H9 (cell line): ENCODE measurements at regions not wholly inside any gene's neighbourhood (a gene's known extent, or its start where the extent isn't known, plus 50 kb on each side); places are given as distances from the start of the nearest gene placed in this dataset.

Experiments
- DNase-seq: peaks from one replicate; pipeline ENCODE4 v3.0.0-alpha.2; 2017
- H2AFZ ChIP-seq: one replicate; pipeline ENCODE4 v1.6.1; 2013; ENCODE audit warnings: mild to moderate bottlenecking, low read length, control low read depth, moderate library complexity
- H2AK5ac ChIP-seq: 2 replicates; pipeline ENCODE4 v1.6.1; 2013; ENCODE audit warnings: low read length, control low read depth, mixed read lengths; ENCODE audit not compliant: insufficient read length
- H2BK120ac ChIP-seq: one replicate; pipeline ENCODE4 v1.6.1; 2013; ENCODE audit warnings: low read depth, mild to moderate bottlenecking, low read length, control low read depth, inconsistent platforms; ENCODE audit not compliant: poor library complexity, severe bottlenecking
- H2BK12ac ChIP-seq: 2 replicates; pipeline ENCODE4 v1.6.1; 2013; ENCODE audit warnings: low read length, control low read depth, mixed read lengths, low read depth; ENCODE audit not compliant: insufficient read length
- H2BK15ac ChIP-seq: 2 replicates; pipeline ENCODE4 v1.6.1; 2013; ENCODE audit warnings: low read depth, low read length, control low read depth
- H2BK20ac ChIP-seq: one replicate; pipeline ENCODE4 v1.6.1; 2013; ENCODE audit warnings: low read depth, mild to moderate bottlenecking, low read length, control low read depth, inconsistent platforms; ENCODE audit not compliant: poor library complexity, severe bottlenecking
- H2BK5ac ChIP-seq: 2 replicates; pipeline ENCODE4 v1.6.1; 2013; ENCODE audit warnings: low read length, control low read depth, mixed read lengths; ENCODE audit not compliant: insufficient read length
- H3K14ac ChIP-seq: 2 replicates; pipeline ENCODE4 v1.6.1; 2013; ENCODE audit warnings: low read length, control low read depth; ENCODE audit not compliant: insufficient read depth
- H3K18ac ChIP-seq: 2 replicates; pipeline ENCODE4 v1.6.1; 2013; ENCODE audit warnings: low read depth, mild to moderate bottlenecking, mixed read lengths, low read length, control low read depth; ENCODE audit not compliant: insufficient read length
- H3K23ac ChIP-seq: 2 replicates; pipeline ENCODE4 v1.6.1; 2013; ENCODE audit warnings: low read length, control low read depth, mixed read lengths, low read depth; ENCODE audit not compliant: insufficient read length
- H3K23me2 ChIP-seq: 2 replicates; pipeline ENCODE4 v1.6.1; 2013; ENCODE audit warnings: low read depth, mild to moderate bottlenecking, mixed read lengths, low read length, control low read depth; ENCODE audit not compliant: insufficient read length, poor library complexity, severe bottlenecking
- H3K27ac ChIP-seq: 2 replicates; pipeline ENCODE4 v1.5.1; 2013; ENCODE audit warnings: low read length, control low read depth, mixed read lengths, low read depth; ENCODE audit not compliant: insufficient read length
- H3K27me3 ChIP-seq: 2 replicates; pipeline ENCODE4 v1.6.1; 2013; ENCODE audit warnings: low read length, control low read depth, inconsistent platforms; ENCODE audit not compliant: insufficient read depth
- H3K4ac ChIP-seq: 2 replicates; pipeline ENCODE4 v1.6.1; 2013; ENCODE audit warnings: low read depth, mild to moderate bottlenecking, control low read depth, inconsistent platforms, low read length, moderate library complexity
- H3K4me1 ChIP-seq: 2 replicates; pipeline ENCODE4 v1.6.1; 2013; ENCODE audit warnings: low read length, control low read depth, inconsistent platforms; ENCODE audit not compliant: insufficient read depth
- H3K4me2 ChIP-seq: 2 replicates; pipeline ENCODE4 v1.6.1; 2013; ENCODE audit warnings: low read length, control low read depth, mixed read lengths; ENCODE audit not compliant: insufficient read length, insufficient read depth
- H3K56ac ChIP-seq: 2 replicates; pipeline ENCODE4 v1.6.1; 2013; ENCODE audit warnings: low read depth, mild to moderate bottlenecking, mixed read lengths, low read length, control low read depth; ENCODE audit not compliant: insufficient read length
- H3K79me1 ChIP-seq: 2 replicates; pipeline ENCODE4 v1.6.1; 2013; ENCODE audit warnings: low read depth, mild to moderate bottlenecking, moderate library complexity, low read length, control low read depth, inconsistent platforms; ENCODE audit not compliant: insufficient read depth, poor library complexity, severe bottlenecking
- H3K79me2 ChIP-seq: 2 replicates; pipeline ENCODE4 v1.6.1; 2013; ENCODE audit warnings: low read length, control low read depth, inconsistent platforms; ENCODE audit not compliant: insufficient read depth
- H3K9ac ChIP-seq: 2 replicates; pipeline ENCODE4 v1.6.1; 2013; ENCODE audit warnings: low read length, control low read depth, mixed read lengths; ENCODE audit not compliant: insufficient read length; ENCODE audit errors: extremely low read depth
- H3K9me3 ChIP-seq: one replicate; pipeline ENCODE4 v1.6.1; 2013; ENCODE audit warnings: low read depth, low read length, inconsistent platforms; ENCODE audit not compliant: control insufficient read depth
- H3T11ph ChIP-seq: one replicate; pipeline ENCODE4 v1.6.1; 2013; ENCODE audit warnings: mild to moderate bottlenecking, low read length, control low read depth, inconsistent platforms
- H4K20me1 ChIP-seq: one replicate; pipeline ENCODE4 v1.6.1; 2013; ENCODE audit not compliant: control insufficient read depth, insufficient read length, insufficient read depth
- H4K5ac ChIP-seq: 2 replicates; pipeline ENCODE4 v1.6.1; 2013; ENCODE audit warnings: low read depth, mild to moderate bottlenecking, mixed read lengths, low read length, control low read depth; ENCODE audit not compliant: insufficient read length
- H4K8ac ChIP-seq: replicated peaks from 2 replicates; pipeline ENCODE4 v1.6.1; 2013; ENCODE audit warnings: low read length, control low read depth, mixed read lengths, low read depth; ENCODE audit not compliant: insufficient read length
- H4K91ac ChIP-seq: 2 replicates; pipeline ENCODE4 v1.6.1; 2013; ENCODE audit warnings: low read depth, mild to moderate bottlenecking, moderate library complexity, mixed read lengths, low read length, control low read depth; ENCODE audit not compliant: insufficient read length
- H3K27ac Mint-ChIP-seq, 3 experiments: 2 replicates in 2 of 3; 3 replicates in 1 of 3; pipeline ENCODE4 v1.8.0; 2020 to 2021; ENCODE audit warnings: mixed read lengths in 3 of 3, mild to moderate bottlenecking in 1 of 3, moderate library complexity in 1 of 3
- H3K27me3 Mint-ChIP-seq: 2 replicates; pipeline ENCODE4 v1.8.0; 2021; ENCODE audit warnings: low read depth, mild to moderate bottlenecking, moderate library complexity, mixed read lengths
- H3K36me3 Mint-ChIP-seq, 3 experiments: 2 replicates in 2 of 3; 3 replicates in 1 of 3; pipeline ENCODE4 v1.8.0; 2020 to 2021; ENCODE audit warnings: low read depth in 3 of 3, mixed read lengths in 3 of 3; ENCODE audit not compliant: insufficient read depth in 1 of 3
- H3K4me1 Mint-ChIP-seq, 2 experiments: 2 replicates each; pipeline ENCODE4 v1.8.0; 2020; ENCODE audit warnings: mixed read lengths in 2 of 2
- H3K4me3 Mint-ChIP-seq, 2 experiments: 2 replicates in 1 of 2; 3 replicates in 1 of 2; pipeline ENCODE4 v1.8.0; 2020 to 2021; ENCODE audit warnings: mild to moderate bottlenecking in 2 of 2, mixed read lengths in 2 of 2, moderate library complexity in 1 of 2
- H3K9me3 Mint-ChIP-seq, 2 experiments: 2 replicates in 1 of 2; 3 replicates in 1 of 2; pipeline ENCODE4 v1.8.0; 2020; ENCODE audit warnings: mild to moderate bottlenecking in 2 of 2, mixed read lengths in 2 of 2, moderate library complexity in 1 of 2
- CTCF ChIP-seq: fragments of 200-600 bp; sonication (generic); conservative IDR thresholded peaks from 3 replicates; pipeline ENCODE4 v1.8.0; 2021; ENCODE audit warnings: antibody characterized with exemption, mild to moderate bottlenecking
- WGBS: extraction: QIAGEN DNeasy Blood & Tissue Kit; methylation state at CpG from one replicate; pipeline ENCODE4 v1.1.7; 2013; ENCODE audit warnings: missing lambda C conversion rate, low lambda C conversion rate, mixed read lengths; ENCODE audit not compliant: insufficient read length; ENCODE audit errors: extremely low coverage; 5-methylcytosine and 5-hydroxymethylcytosine counted together

- Histone ChIP-seq H2BK120ac (no peak overlapping the region), H3K79me1 (no peaks in the 10 kb centered on the region), H3T11ph (no peak overlapping the region), H2BK15ac (no peak overlapping the region), H3K4me1 (0 out of 2 replicates have a peak, but pooled peaks cover 4% of the 10 kb centered on the region), H3K4me2 (no peak overlapping the region), H3K27me3 (no peaks in the 10 kb centered on the region), H2BK20ac (no peak overlapping the region), H4K91ac (no peak overlapping the region), H3K23ac (no peak overlapping the region), H2AK5ac (no peak overlapping the region), H3K18ac (no peak overlapping the region), H3K4ac (no peak overlapping the region), H3K9ac (no peak overlapping the region), H3K9me3 (no peaks in the 10 kb centered on the region), H4K5ac (no peak overlapping the region), H2BK12ac (no peak overlapping the region), H3K23me2 (no peaks in the 10 kb centered on the region), H4K20me1 (no peaks in the 10 kb centered on the region), H2AFZ (no peak overlapping the region), H2BK5ac (no peak overlapping the region), H4K8ac (no peak overlapping the region), H3K56ac (no peak overlapping the region), H3K14ac (no peak overlapping the region), H3K27ac (no peak overlapping the region), H3K79me2 (no peaks in the 10 kb centered on the region)
- Mint-ChIP-seq H3K9me3 (peaks cover under 1 to 3% of the 10 kb centered on the region in 2 experiments; a peak in 4 of 5 replicates), H3K27ac (no peak overlapping the region), H3K36me3 (peaks cover under 1% of the 10 kb centered on the region in 3 experiments; a peak in 5 of 7 replicates), H3K4me1 (peaks cover 9% of the 10 kb centered on the region in 2 experiments), H3K27me3 (peaks cover under 1% of the 10 kb centered on the region; the same call in 1 of the 2 replicates), H3K4me3 (no peak overlapping the region)
- DNase-seq, result no peak
- no CpG with 5 or more reads among the region's 3 CpGs for WGBS
- TF ChIP-seq CTCF, result no peak
Observed at GRCh38 chr5:74442466-74442865, 198.1 kb downstream of the ENC1 start.
